GM08714 (cell line): ENCODE measurements at regions not wholly inside any gene's neighbourhood (a gene's known extent, or its start where the extent isn't known, plus 50 kb on each side); places are given as distances from the start of the nearest gene placed in this dataset.

Experiments used
- H3K4me3 ChIP-seq: fragments of 200-500 bp; sonication (Bioruptor generic); 2 replicates; pipeline ENCODE4 v1.5.1; 2014; ENCODE audit warnings: mild to moderate bottlenecking, low read length, inconsistent platforms
- ZNF274 ChIP-seq: IDR thresholded peaks from 2 replicates; pipeline ENCODE4 v1.6.1; 2012; ENCODE audit warnings: mild to moderate bottlenecking, low read depth, low read length

DNA sequence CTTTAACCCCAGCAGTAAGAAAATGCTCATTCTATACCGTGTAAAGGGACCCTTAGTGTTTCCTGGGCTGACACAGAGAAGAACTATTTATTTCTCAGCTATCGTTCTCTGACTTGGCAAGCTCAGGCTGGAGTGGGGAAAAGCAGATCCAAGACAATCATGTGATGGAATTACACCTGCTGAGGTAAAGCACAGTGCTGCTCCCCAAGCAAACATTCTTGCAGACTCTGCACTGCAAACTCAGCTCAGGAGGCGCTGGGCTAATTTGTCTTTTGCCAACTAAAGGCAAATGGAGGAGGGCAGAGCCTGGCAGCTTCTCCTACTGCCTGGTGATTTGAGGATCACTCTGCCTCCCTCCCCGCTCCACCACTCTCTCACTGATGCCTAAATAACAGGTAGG is 57.8 kb upstream of the FUT8 start:
- no peak overlapping the region for H3K4me3 ChIP-seq
- TF ChIP-seq ZNF274 = no peak

DNA sequence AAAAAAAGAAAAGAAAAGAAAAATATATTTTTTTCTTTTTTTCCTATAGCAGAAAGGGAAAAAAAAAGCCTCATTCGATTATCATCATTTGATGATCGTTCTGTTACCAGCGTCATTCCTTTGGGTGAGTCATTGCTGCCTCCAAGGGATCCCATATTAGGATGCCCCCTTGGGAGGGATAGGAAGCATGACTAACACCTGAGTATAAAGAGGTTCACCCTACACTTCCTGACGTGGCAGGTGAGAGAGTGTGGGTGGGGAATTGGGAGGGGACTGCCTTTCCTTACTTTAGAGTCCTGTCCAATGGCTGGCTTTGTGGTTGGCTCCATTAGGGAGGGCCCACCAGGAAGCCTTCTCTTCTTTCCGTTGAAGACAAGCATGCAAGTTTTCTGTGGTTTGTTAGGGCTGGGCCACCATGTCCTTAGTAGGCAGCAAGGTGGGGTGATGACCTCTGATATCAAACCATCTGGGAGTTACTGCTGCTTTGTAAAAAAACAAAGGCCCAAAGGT is 56.1 kb upstream of the FUT8 start:
- no peak overlapping the region for H3K4me3 ChIP-seq
- TF ChIP-seq ZNF274 = no peak

DNA sequence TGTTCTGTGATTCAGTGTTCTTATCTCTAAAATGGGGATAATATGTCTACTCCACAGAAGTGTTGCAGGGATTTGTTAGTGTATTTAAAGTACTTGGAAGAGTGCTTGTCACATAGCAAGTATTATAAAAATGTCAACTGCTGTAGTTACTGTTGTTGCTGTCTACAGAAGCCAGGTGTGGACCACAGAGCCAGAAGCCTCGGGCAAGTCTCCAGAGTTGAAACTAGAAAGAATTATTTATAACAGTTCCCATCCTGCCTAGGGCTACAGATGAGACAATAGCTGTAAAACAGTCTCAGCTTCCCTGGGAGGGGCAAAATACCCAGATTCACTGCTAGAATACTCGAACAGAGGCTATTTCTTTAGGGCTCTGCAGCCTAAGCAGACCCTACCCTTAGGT is 55.4 kb upstream of the FUT8 start:
- no peak for TF ChIP-seq ZNF274
- no peak overlapping the region for H3K4me3 ChIP-seq

DNA sequence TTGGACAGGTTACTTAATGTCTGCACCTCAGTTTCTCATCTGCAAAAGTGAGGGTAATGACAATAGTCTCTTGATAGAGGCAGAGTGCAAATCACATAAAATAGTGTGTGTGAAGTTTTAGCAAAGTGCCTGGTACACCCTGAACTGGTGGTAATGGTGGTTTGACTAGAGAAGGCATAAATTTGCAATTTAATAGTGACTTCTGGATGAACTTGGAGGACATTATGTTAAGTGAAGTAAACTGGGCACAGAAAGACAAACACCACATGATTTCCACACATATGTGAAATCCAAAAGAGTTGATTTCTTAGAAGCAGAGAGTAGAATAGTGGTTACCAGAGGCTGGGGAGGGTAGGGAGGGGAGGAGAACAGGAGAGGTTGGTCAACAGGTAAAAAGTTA is 54.8 kb upstream of the FUT8 start:
- TF ChIP-seq ZNF274 = no peak
- no peak overlapping the region for H3K4me3 ChIP-seq

DNA sequence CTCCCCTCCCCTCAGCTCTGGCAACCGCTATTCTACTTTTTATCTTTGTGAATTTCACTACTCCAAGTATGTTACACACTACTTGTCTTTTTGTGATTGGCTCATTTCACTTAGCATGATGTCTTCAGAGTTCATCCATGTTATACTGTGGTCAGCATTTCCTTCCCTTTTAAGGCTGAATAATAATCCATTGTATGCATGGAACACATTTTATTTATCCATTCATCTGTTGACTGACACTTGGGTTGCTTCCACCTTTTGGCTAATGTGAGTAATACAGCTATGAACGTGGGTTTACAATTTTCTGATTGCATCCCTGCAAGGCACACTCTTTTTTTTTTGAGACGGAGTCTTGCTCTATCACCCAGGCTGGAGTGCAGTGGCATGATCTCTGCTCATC is 53.0 kb upstream of the FUT8 start:
- H3K4me3 ChIP-seq = no peak overlapping the region
- no peak for TF ChIP-seq ZNF274

DNA sequence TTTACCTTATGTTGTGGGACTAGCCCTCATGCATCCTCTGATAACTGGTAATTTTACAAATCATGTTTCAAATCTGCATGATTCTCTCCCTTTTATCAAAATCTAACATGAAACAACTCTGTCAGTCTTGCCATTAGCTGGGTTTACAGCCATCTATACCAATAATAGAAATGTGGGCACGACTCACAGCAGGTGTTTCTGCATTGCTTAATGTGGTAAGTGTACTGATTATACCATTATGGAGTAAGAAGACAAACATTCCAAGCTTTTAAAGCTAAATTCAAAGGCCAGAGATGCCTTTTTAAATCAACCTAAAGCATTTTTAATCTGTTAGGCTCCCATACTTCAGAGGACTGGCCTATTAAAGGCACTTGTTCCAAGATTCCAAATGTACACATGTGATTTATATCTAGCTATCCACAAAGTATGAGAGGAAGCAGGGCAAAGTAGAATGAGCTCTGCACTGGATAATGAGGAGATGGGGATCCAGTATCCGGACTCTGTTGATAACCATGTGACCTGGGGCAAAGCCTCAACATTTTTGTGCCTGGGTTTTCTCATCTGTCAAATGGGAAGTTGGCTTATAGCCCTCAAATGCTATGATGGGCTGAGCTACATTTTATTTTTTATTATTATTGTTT is 52.3 kb upstream of the FUT8 start:
- TF ChIP-seq ZNF274 = no peak
- H3K4me3 ChIP-seq = no peak overlapping the region

DNA sequence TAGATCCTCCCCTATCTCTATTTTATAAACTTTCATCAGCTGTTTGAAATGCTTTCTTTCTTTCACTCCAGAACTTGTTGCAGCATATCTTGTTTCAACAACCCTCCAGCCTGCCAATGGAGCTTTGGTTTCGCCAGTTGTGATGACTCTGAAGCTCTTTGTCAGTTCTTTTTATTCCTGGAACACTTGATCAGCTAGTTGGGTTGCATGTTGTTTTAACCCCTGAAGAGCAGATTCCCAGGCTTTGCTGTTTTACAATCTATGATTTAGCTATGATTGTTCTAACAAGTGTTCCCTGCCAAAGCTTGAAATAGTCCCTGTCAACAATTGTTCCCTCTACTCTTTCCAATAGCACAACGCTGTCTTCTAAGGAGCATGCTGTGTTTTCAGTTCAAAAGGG is 50.6 kb upstream of the FUT8 start:
- no peak overlapping the region for H3K4me3 ChIP-seq
- TF ChIP-seq ZNF274 = no peak
